H1 (cell line): ENCODE measurements at regions not wholly inside any gene's neighbourhood (a gene's known extent, or its start where the extent isn't known, plus 50 kb on each side); places are given as distances from the start of the nearest gene placed in this dataset.

ENCODE experiments used
- CTCF ChIA-PET: fragments of 300-600 bp; sonication (Branson Sonifier 250); formaldehyde crosslinking; loops from one replicate; lab custom pipeline; 2021; ENCODE audit not compliant: partially characterized antibody; lab: Charles Lee
- POLR2A ChIA-PET: fragments of 300-600 bp; sonication (Branson Sonifier 250); formaldehyde crosslinking; loops from one replicate; lab custom pipeline; 2021; ENCODE audit warnings: inconsistent platforms; ENCODE audit not compliant: partially characterized antibody; lab: Charles Lee
- DNase-seq, 2 experiments: peaks; one replicate each; pipeline versions ENCODE4 v3.0.0 to v3.0.0-alpha.2; 2010 to 2022; ENCODE audit warnings: low spot score in 2 of 2, low read depth in 1 of 2, mixed read lengths in 1 of 2
- FAIRE-seq: peaks from 2 replicates; lab custom pipeline; 2011; peaks lifted over from hg19 to GRCh38; lab: Jason Lieb, UNC
- H2AFZ ChIP-seq: 2 replicates; pipeline ENCODE4 v1.8.1; 2012; ENCODE audit warnings: low read length, inconsistent platforms
- H2AK5ac ChIP-seq: 2 replicates; pipeline ENCODE4 v1.6.1; 2013; ENCODE audit warnings: low read depth, low read length
- H2BK120ac ChIP-seq: replicated peaks from 2 replicates; pipeline ENCODE3; 2013; ENCODE audit warnings: low read depth, low read length, inconsistent platforms
- H2BK12ac ChIP-seq: 2 replicates; pipeline ENCODE4 v1.6.1; 2013; ENCODE audit warnings: low read depth, low read length
- H2BK15ac ChIP-seq: 2 replicates; pipeline ENCODE4 v1.6.1; 2013; ENCODE audit warnings: low read length
- H2BK20ac ChIP-seq: 2 replicates; pipeline ENCODE4 v1.6.1; 2013; ENCODE audit warnings: low read length
- H2BK5ac ChIP-seq: 2 replicates; pipeline ENCODE4 v1.6.1; 2013; ENCODE audit warnings: low read depth, low read length
- H3K14ac ChIP-seq: 2 replicates; pipeline ENCODE4 v1.6.1; 2013; ENCODE audit warnings: inconsistent platforms; ENCODE audit not compliant: insufficient read length
- H3K18ac ChIP-seq: 2 replicates; pipeline ENCODE4 v1.6.1; 2013; ENCODE audit warnings: low read length; ENCODE audit errors: extremely low read depth
- H3K23ac ChIP-seq: 2 replicates; pipeline ENCODE4 v1.6.1; 2013; ENCODE audit warnings: inconsistent platforms; ENCODE audit not compliant: insufficient read length
- H3K23me2 ChIP-seq: 2 replicates; pipeline ENCODE4 v1.6.1; 2013; ENCODE audit warnings: low read depth, low read length
- H3K27ac ChIP-seq: 2 replicates; pipeline ENCODE4 v1.6.1; 2011; ENCODE audit warnings: low read depth, low read length, inconsistent platforms
- H3K27me3 ChIP-seq, 4 experiments: replicated peaks in 1 of 4; 1 replicate in 1 of 4; 2 replicates in 3 of 4; pipeline versions ENCODE4 v1.6.1 to v1.8.1; 2011 to 2013; ENCODE audit warnings: low read length in 3 of 4, mild to moderate bottlenecking in 3 of 4, inconsistent platforms in 2 of 4, mixed read lengths in 2 of 4, moderate library complexity in 1 of 4; ENCODE audit not compliant: control insufficient read depth in 3 of 4, insufficient read depth in 3 of 4; ENCODE audit errors: extremely low read depth in 1 of 4
- H3K36me3 ChIP-seq, 4 experiments: 2 replicates each; pipeline versions ENCODE4 v1.6.1 to v1.8.1; 2011 to 2013; ENCODE audit warnings: mild to moderate bottlenecking in 4 of 4, low read length in 3 of 4, moderate library complexity in 2 of 4, control low read depth in 1 of 4, inconsistent platforms in 1 of 4; ENCODE audit not compliant: insufficient read depth in 4 of 4, control insufficient read depth in 2 of 4
- H3K4ac ChIP-seq: replicated peaks from 2 replicates; pipeline ENCODE3; 2013; ENCODE audit warnings: low read length, low read depth, mixed read lengths, inconsistent platforms; ENCODE audit not compliant: insufficient read length
- H3K4me1 ChIP-seq, 4 experiments: replicated peaks in 1 of 4; 1 replicate in 1 of 4; 2 replicates in 3 of 4; pipeline versions ENCODE4 v1.6.1 to v1.8.1; 2011 to 2013; ENCODE audit warnings: low read length in 3 of 4, inconsistent platforms in 2 of 4, mixed read lengths in 1 of 4; ENCODE audit not compliant: insufficient read depth in 4 of 4, control insufficient read depth in 3 of 4
- H3K4me2 ChIP-seq, 2 experiments: 2 replicates each; pipeline versions ENCODE4 v1.6.1 to v1.8.1; 2011 to 2013; ENCODE audit warnings: low read depth in 2 of 2, low read length in 2 of 2, control low read depth in 1 of 2, inconsistent platforms in 1 of 2, mild to moderate bottlenecking in 1 of 2; ENCODE audit not compliant: insufficient read depth in 1 of 2
- H3K4me3 ChIP-seq, 4 experiments: fragments of 200-600, 300-600 bp in 1 of 4; sonication (generic), shearing (Covaris generic), sonication (Bioruptor Twin) in 1 of 4; 2 replicates each; pipeline versions ENCODE4 v1.5.1 to v1.8.1; 2011 to 2016; ENCODE audit warnings: low read length in 4 of 4, low read depth in 3 of 4, control low read depth in 2 of 4, inconsistent platforms in 2 of 4, mild to moderate bottlenecking in 2 of 4, mixed read lengths in 1 of 4, moderate library complexity in 1 of 4; ENCODE audit not compliant: insufficient read depth in 2 of 4; ENCODE audit errors: extremely low read depth in 1 of 4
- H3K56ac ChIP-seq: replicated peaks from 2 replicates; pipeline ENCODE3; 2013; ENCODE audit warnings: low read depth, mild to moderate bottlenecking, mixed read lengths, low read length, inconsistent platforms; ENCODE audit not compliant: insufficient read length
- H3K79me1 ChIP-seq: 2 replicates; pipeline ENCODE4 v1.6.1; 2013; ENCODE audit warnings: low read depth, low read length, control low read depth
- H3K79me2 ChIP-seq, 2 experiments: 2 replicates each; pipeline versions ENCODE4 v1.6.1 to v1.8.1; 2012 to 2013; ENCODE audit warnings: low read length in 2 of 2, mild to moderate bottlenecking in 2 of 2, inconsistent platforms in 1 of 2; ENCODE audit not compliant: insufficient read depth in 2 of 2, control insufficient read depth in 1 of 2
- H3K9ac ChIP-seq, 4 experiments: replicated peaks in 1 of 4; 1 replicate in 1 of 4; 2 replicates in 3 of 4; pipeline versions ENCODE4 v1.6.1 to v1.8.1; 2011 to 2013; ENCODE audit warnings: low read depth in 3 of 4, low read length in 3 of 4, control low read depth in 2 of 4, mild to moderate bottlenecking in 2 of 4, moderate library complexity in 2 of 4, inconsistent platforms in 1 of 4; ENCODE audit errors: extremely low read depth in 1 of 4
- H3K9me3 ChIP-seq, 2 experiments: 2 replicates each; pipeline versions ENCODE4 v1.6.1 to v1.8.1; 2012 to 2013; ENCODE audit warnings: mild to moderate bottlenecking in 2 of 2, moderate library complexity in 2 of 2, control low read depth in 1 of 2, inconsistent platforms in 1 of 2, low read depth in 1 of 2, low read length in 1 of 2, mixed read lengths in 1 of 2; ENCODE audit not compliant: insufficient read depth in 2 of 2
- H4K20me1 ChIP-seq, 2 experiments: replicated peaks in 1 of 2; 2 replicates each; pipeline versions ENCODE3 to v1.8.1; 2011 to 2013; ENCODE audit warnings: inconsistent platforms in 2 of 2, low read length in 2 of 2, mild to moderate bottlenecking in 1 of 2; ENCODE audit not compliant: insufficient read depth in 2 of 2, control insufficient read depth in 1 of 2
- H4K5ac ChIP-seq: 2 replicates; pipeline ENCODE4 v1.6.1; 2013; ENCODE audit warnings: low read length, low read depth, mixed read lengths, inconsistent platforms; ENCODE audit not compliant: insufficient read length
- H4K8ac ChIP-seq: 2 replicates; pipeline ENCODE4 v1.8.0; 2013; ENCODE audit warnings: mild to moderate bottlenecking, moderate library complexity, low read length, inconsistent platforms; ENCODE audit not compliant: insufficient read depth; ENCODE audit errors: extremely low read depth
- H4K91ac ChIP-seq: replicated peaks from 2 replicates; pipeline ENCODE3; 2013; ENCODE audit warnings: low read length, mixed read lengths, inconsistent platforms; ENCODE audit not compliant: insufficient read length
- ASH2L ChIP-seq: fragments of 200-600, 300-600 bp; sonication (generic); IDR thresholded peaks from one replicate; pipeline ENCODE4 v1.7.1; 2017; ENCODE audit warnings: low read length
- HDAC2 ChIP-seq, 2 experiments: fragments of 300-600 bp in 1 of 2; sonication (generic) in 1 of 2; IDR thresholded peaks; 2 replicates each; pipeline ENCODE4 v1.6.1; 2011 to 2012; ENCODE audit warnings: low read depth in 2 of 2, low read length in 2 of 2, mild to moderate bottlenecking in 2 of 2, moderate library complexity in 2 of 2, borderline replicate concordance in 1 of 2, inconsistent platforms in 1 of 2
- WGBS, 2 experiments: shearing (Covaris generic) in 1 of 2; methylation state at CpG; one replicate each; pipeline versions ENCODE4 v1.1.6 to v1.1.7; 2013 to 2015; ENCODE audit warnings: low lambda C conversion rate in 2 of 2, mixed read lengths in 2 of 2, inconsistent platforms in 1 of 2, low coverage in 1 of 2, missing lambda C conversion rate in 1 of 2; ENCODE audit not compliant: insufficient replicate concordance in 2 of 2, insufficient coverage in 1 of 2, insufficient read length in 1 of 2; ENCODE audit errors: extremely low coverage in 1 of 2, missing lambda C conversion rate in 1 of 2; 5-methylcytosine and 5-hydroxymethylcytosine counted together

DNA sequence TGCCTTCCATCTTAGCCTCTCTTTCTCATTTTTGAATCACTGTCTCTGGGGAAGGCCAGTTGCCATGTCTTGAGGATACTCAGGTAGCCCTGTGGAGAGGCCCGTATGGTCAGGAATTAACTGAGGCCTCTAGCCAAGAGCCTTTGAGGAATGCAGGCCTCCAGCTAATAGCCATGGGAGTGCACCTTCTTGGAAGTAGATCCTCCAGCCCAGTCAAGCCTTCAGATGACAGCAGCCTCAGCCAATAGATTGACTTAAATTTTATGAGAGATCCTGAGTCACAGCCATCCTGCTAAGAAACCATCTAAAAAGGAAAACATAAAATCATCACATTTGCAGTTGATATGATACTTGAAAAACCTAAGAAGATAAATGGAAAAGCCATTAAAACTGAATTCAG is 112.5 kb upstream of the BNIP2 start:
- no peaks in the 10 kb centered on the region for H3K79me2 ChIP-seq
- H4K8ac ChIP-seq, result no peak overlapping the region
- no peak overlapping the region for H3K4ac ChIP-seq
- no peak overlapping the region for H3K4me3 ChIP-seq
- no peak overlapping the region for H3K4me2 ChIP-seq
- WGBS, 2 experiments, result 76% methylated on average over 1 of the region's 1 CpG; no CpG with 5 or more reads in 1 of the 2 experiments
- H3K36me3 ChIP-seq, result no peaks in the 10 kb centered on the region
- no peak overlapping the region for H3K56ac ChIP-seq
- H4K20me1 ChIP-seq, result no peaks in the 10 kb centered on the region
- no peak overlapping the region for H2BK5ac ChIP-seq
- H3K4me1 ChIP-seq, result peaks cover 0 to 4% (median 0%) of the 10 kb centered on the region in 4 experiments; a peak in 2 of 7 replicates
- H3K79me1 ChIP-seq, result no peaks in the 10 kb centered on the region
- no peak overlapping the region for H4K5ac ChIP-seq
- ChIA-PET CTCF (interaction anchor here (0.6 to 1.2 kb wide), 3 partner anchors 11 to 725 kb away, joined by 3 read pairs; no protein-coding TSS in a partner anchor), POLR2A (no interaction called here)
- H3K27ac ChIP-seq, result no peak overlapping the region
- H3K9ac ChIP-seq, result no peak overlapping the region
- no peak for FAIRE-seq
- no peak overlapping the region for H2BK20ac ChIP-seq
- 0 out of 2 replicates have a peak, but pooled peaks cover 2% of the 10 kb centered on the region for H3K23me2 ChIP-seq
- H2AK5ac ChIP-seq, result no peak overlapping the region
- no peak overlapping the region for H3K18ac ChIP-seq
- H3K27me3 ChIP-seq, result no peaks in the 10 kb centered on the region
- no peak for DNase-seq
- no peak overlapping the region for H2BK120ac ChIP-seq
- H2AFZ ChIP-seq, result no peak overlapping the region
- no peak overlapping the region for H3K23ac ChIP-seq
- no peak overlapping the region for H2BK15ac ChIP-seq
- TF ChIP-seq ASH2L (no peak), HDAC2 (IDR thresholded peaks at IDR 0.05; ENCODE audit: borderline replicate concordance in 1 of 2, low read depth in 2 of 2, low read length in 2 of 2) (no peak)
- H2BK12ac ChIP-seq, result no peak overlapping the region
- no peak overlapping the region for H4K91ac ChIP-seq
- H3K14ac ChIP-seq, result no peak overlapping the region
- H3K9me3 ChIP-seq, result no peaks in the 10 kb centered on the region
